HepG2 (cell line): ENCODE measurements at regions not wholly inside any gene's neighbourhood (a gene's known extent, or its start where the extent isn't known, plus 50 kb on each side); places are given as distances from the start of the nearest gene placed in this dataset.

Source experiments
- AGO1 ChIP-seq: fragments of 200-400 bp; formaldehyde crosslinking; IDR thresholded peaks from 2 replicates; pipeline ENCODE4 v1.6.1; 2017; ENCODE audit warnings: mild to moderate bottlenecking, low read depth, low read length, moderate library complexity; ENCODE audit not compliant: poor library complexity, severe bottlenecking
- DR1 ChIP-seq: sonication (generic); formaldehyde crosslinking; IDR thresholded peaks from 2 replicates; pipeline ENCODE4 v1.8.0; 2021; ENCODE audit warnings: mild to moderate bottlenecking, missing genetic modification reagents, inconsistent platforms
- ISX ChIP-seq: sonication (generic); formaldehyde crosslinking; conservative IDR thresholded peaks from 2 replicates; pipeline ENCODE4 v1.5.0; 2020; ENCODE audit warnings: missing genetic modification reagents
- PITX1 ChIP-seq: sonication (generic); formaldehyde crosslinking; IDR thresholded peaks from 2 replicates; pipeline ENCODE4 v1.5.1; 2020; ENCODE audit warnings: mild to moderate bottlenecking, missing genetic modification reagents
- PREB ChIP-seq: sonication (generic); formaldehyde crosslinking; IDR thresholded peaks from 2 replicates; pipeline ENCODE4 v1.4.0; 2020; ENCODE audit warnings: missing genetic modification reagents
- PRMT3 ChIP-seq: sonication (generic); formaldehyde crosslinking; IDR thresholded peaks from 2 replicates; pipeline ENCODE4 v1.8.1; 2022; ENCODE audit warnings: low read depth, mild to moderate bottlenecking, moderate library complexity, missing genetic modification reagents, borderline replicate concordance
- RXRA ChIP-seq: sonication (generic); formaldehyde crosslinking; IDR thresholded peaks from 2 replicates; pipeline ENCODE4 v1.5.1; 2020; ENCODE audit warnings: missing genetic modification reagents
- SIX4 ChIP-seq: sonication (generic); formaldehyde crosslinking; IDR thresholded peaks from 2 replicates; pipeline ENCODE4 v1.4.0; 2020; ENCODE audit warnings: missing genetic modification reagents
- SMYD3 ChIP-seq: sonication (generic); formaldehyde crosslinking; IDR thresholded peaks from 2 replicates; pipeline ENCODE4 v1.8.1; 2023; ENCODE audit warnings: mild to moderate bottlenecking, missing genetic modification reagents
- TBL1XR1 ChIP-seq: fragments of 150-350 bp; IDR thresholded peaks from 2 replicates; pipeline ENCODE4 v1.6.1; 2014; ENCODE audit warnings: borderline replicate concordance, low read length; ENCODE audit not compliant: partially characterized antibody
- THYN1 ChIP-seq: sonication (generic); formaldehyde crosslinking; IDR thresholded peaks from 2 replicates; pipeline ENCODE4 v1.8.1; 2023; ENCODE audit warnings: low read depth, mild to moderate bottlenecking, moderate library complexity, missing genetic modification reagents, borderline replicate concordance
- ZNF207 ChIP-seq: fragments of 450-650 bp; IDR thresholded peaks from 2 replicates; pipeline ENCODE4 v1.6.1; 2016; ENCODE audit warnings: antibody characterized with exemption, borderline replicate concordance
- ZNF331 ChIP-seq: sonication (generic); formaldehyde crosslinking; IDR thresholded peaks from 2 replicates; pipeline ENCODE4 v1.4.0; 2020; ENCODE audit warnings: missing genetic modification reagents
- ZNF547 ChIP-seq: sonication (generic); formaldehyde crosslinking; IDR thresholded peaks from 2 replicates; pipeline ENCODE4 v1.5.1; 2020; ENCODE audit warnings: mild to moderate bottlenecking, missing genetic modification reagents
- ZNF678 ChIP-seq: sonication (generic); formaldehyde crosslinking; IDR thresholded peaks from 2 replicates; pipeline ENCODE4 v1.4.0; 2020; ENCODE audit warnings: mild to moderate bottlenecking, missing genetic modification reagents
- ZNF772 ChIP-seq: sonication (generic); formaldehyde crosslinking; IDR thresholded peaks from 2 replicates; pipeline ENCODE4 v1.5.0; 2020; ENCODE audit warnings: mild to moderate bottlenecking, missing genetic modification reagents
- ZNF776 ChIP-seq: sonication (generic); formaldehyde crosslinking; IDR thresholded peaks from 2 replicates; pipeline ENCODE4 v1.4.0; 2020; ENCODE audit warnings: mild to moderate bottlenecking, missing genetic modification reagents
- ZNF782 ChIP-seq: sonication (generic); formaldehyde crosslinking; IDR thresholded peaks from 2 replicates; pipeline ENCODE4 v1.4.0; 2020; ENCODE audit warnings: missing genetic modification reagents, mild to moderate bottlenecking, borderline replicate concordance
- ZSCAN12 ChIP-seq: sonication (generic); formaldehyde crosslinking; IDR thresholded peaks from 2 replicates; pipeline ENCODE4 v1.9.0; 2021; ENCODE audit warnings: mild to moderate bottlenecking, missing genetic modification reagents
- ZSCAN20 ChIP-seq: sonication (generic); formaldehyde crosslinking; IDR thresholded peaks from 2 replicates; pipeline ENCODE4 v1.4.0; 2020; ENCODE audit warnings: missing genetic modification reagents, mild to moderate bottlenecking, borderline replicate concordance
- ZSCAN25 ChIP-seq: sonication (generic); formaldehyde crosslinking; IDR thresholded peaks from 2 replicates; pipeline ENCODE4 v1.8.0; 2022; ENCODE audit warnings: mild to moderate bottlenecking, missing genetic modification reagents
- TF ChIP-seq, protein P1 (sequence below): sonication (generic); formaldehyde crosslinking; IDR thresholded peaks from 2 replicates; pipeline ENCODE4 v1.9.0; 2021; ENCODE audit warnings: mild to moderate bottlenecking, missing genetic modification reagents
- TF ChIP-seq, protein P2 (sequence below): sonication (generic); formaldehyde crosslinking; IDR thresholded peaks from 2 replicates; pipeline ENCODE4 v1.4.0; 2020; ENCODE audit warnings: missing genetic modification reagents

GRCh38 chr7:7118822-7119221 is 63.5 kb upstream of the C1GALT1 start (continued):
- TF ChIP-seq, protein P1, sequence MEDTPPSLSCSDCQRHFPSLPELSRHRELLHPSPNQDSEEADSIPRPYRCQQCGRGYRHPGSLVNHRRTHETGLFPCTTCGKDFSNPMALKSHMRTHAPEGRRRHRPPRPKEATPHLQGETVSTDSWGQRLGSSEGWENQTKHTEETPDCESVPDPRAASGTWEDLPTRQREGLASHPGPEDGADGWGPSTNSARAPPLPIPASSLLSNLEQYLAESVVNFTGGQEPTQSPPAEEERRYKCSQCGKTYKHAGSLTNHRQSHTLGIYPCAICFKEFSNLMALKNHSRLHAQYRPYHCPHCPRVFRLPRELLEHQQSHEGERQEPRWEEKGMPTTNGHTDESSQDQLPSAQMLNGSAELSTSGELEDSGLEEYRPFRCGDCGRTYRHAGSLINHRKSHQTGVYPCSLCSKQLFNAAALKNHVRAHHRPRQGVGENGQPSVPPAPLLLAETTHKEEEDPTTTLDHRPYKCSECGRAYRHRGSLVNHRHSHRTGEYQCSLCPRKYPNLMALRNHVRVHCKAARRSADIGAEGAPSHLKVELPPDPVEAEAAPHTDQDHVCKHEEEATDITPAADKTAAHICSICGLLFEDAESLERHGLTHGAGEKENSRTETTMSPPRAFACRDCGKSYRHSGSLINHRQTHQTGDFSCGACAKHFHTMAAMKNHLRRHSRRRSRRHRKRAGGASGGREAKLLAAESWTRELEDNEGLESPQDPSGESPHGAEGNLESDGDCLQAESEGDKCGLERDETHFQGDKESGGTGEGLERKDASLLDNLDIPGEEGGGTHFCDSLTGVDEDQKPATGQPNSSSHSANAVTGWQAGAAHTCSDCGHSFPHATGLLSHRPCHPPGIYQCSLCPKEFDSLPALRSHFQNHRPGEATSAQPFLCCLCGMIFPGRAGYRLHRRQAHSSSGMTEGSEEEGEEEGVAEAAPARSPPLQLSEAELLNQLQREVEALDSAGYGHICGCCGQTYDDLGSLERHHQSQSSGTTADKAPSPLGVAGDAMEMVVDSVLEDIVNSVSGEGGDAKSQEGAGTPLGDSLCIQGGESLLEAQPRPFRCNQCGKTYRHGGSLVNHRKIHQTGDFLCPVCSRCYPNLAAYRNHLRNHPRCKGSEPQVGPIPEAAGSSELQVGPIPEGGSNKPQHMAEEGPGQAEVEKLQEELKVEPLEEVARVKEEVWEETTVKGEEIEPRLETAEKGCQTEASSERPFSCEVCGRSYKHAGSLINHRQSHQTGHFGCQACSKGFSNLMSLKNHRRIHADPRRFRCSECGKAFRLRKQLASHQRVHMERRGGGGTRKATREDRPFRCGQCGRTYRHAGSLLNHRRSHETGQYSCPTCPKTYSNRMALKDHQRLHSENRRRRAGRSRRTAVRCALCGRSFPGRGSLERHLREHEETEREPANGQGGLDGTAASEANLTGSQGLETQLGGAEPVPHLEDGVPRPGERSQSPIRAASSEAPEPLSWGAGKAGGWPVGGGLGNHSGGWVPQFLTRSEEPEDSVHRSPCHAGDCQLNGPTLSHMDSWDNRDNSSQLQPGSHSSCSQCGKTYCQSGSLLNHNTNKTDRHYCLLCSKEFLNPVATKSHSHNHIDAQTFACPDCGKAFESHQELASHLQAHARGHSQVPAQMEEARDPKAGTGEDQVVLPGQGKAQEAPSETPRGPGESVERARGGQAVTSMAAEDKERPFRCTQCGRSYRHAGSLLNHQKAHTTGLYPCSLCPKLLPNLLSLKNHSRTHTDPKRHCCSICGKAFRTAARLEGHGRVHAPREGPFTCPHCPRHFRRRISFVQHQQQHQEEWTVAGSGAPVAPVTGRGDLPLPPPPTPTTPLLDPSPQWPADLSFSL = no peak
- TF ChIP-seq DR1 (CRISPR knock-in tag) (no peak), ZNF547 (no peak), ZSCAN20 (CRISPR knock-in tag) (no peak), PITX1 (CRISPR knock-in tag) (no peak), RXRA (CRISPR knock-in tag) (no peak; the same call in 1 of the 2 replicates), ZNF331 (CRISPR knock-in tag) (peak; percentile 52; the same call in 1 of the 2 replicates), SIX4 (peak; percentile 83), TBL1XR1 (peak; percentile 14), PREB (CRISPR knock-in tag) (no peak), AGO1 (no peak), ISX (CRISPR knock-in tag) (no peak), PRMT3 (CRISPR knock-in tag) (no peak), SMYD3 (CRISPR knock-in tag) (no peak), ZNF207 (no peak), ZNF678 (no peak), ZNF772 (CRISPR knock-in tag) (no peak), ZNF782 (CRISPR knock-in tag) (no peak), ZNF776 (CRISPR knock-in tag) (no peak), ZSCAN25 (CRISPR knock-in tag) (no peak), ZSCAN12 (CRISPR knock-in tag) (no peak), THYN1 (CRISPR knock-in tag) (no peak)
- TF ChIP-seq, protein P2, sequence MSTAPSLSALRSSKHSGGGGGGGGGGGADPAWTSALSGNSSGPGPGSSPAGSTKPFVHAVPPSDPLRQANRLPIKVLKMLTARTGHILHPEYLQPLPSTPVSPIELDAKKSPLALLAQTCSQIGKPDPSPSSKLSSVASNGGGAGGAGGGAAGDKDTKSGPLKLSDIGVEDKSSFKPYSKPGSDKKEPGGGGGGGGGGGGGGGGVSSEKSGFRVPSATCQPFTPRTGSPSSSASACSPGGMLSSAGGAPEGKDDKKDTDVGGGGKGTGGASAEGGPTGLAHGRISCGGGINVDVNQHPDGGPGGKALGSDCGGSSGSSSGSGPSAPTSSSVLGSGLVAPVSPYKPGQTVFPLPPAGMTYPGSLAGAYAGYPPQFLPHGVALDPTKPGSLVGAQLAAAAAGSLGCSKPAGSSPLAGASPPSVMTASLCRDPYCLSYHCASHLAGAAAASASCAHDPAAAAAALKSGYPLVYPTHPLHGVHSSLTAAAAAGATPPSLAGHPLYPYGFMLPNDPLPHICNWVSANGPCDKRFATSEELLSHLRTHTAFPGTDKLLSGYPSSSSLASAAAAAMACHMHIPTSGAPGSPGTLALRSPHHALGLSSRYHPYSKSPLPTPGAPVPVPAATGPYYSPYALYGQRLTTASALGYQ = peak; percentile 95
